Gastrocnemius medialis (tissue), 4 donors: ENCODE measurements at regions not wholly inside any gene's neighbourhood (a gene's known extent, or its start where the extent isn't known, plus 50 kb on each side); places are given as distances from the start of the nearest gene placed in this dataset.

ENCODE experiments used
- CTCF ChIP-seq, 5 experiments: fragments of 450-650 bp in 3 of 5; fragments of 200-600 bp in 2 of 5; sonication (generic) in 2 of 5; IDR thresholded peaks in 4 of 5; conservative IDR thresholded peaks in 1 of 5; 1 replicate in 4 of 5; 2 replicates in 1 of 5; pipeline ENCODE4 v1.5.1; 2016 to 2019; ENCODE audit warnings: antibody characterized with exemption in 5 of 5, mild to moderate bottlenecking in 3 of 5, moderate library complexity in 3 of 5
- POLR2A ChIP-seq, 2 donors: fragments of 450-650 bp; IDR thresholded peaks; one replicate each; pipeline ENCODE4 v1.6.1; 2017; ENCODE audit warnings: antibody characterized with exemption in 2 of 2, mild to moderate bottlenecking in 2 of 2, moderate library complexity in 2 of 2

- TF ChIP-seq CTCF (IDR thresholded peaks at IDR 0.05 in 4 of 5, conservative IDR thresholded peaks at IDR 0.05 in 1 of 5) = no peak
- no peak for TF ChIP-seq POLR2A (IDR thresholded peaks at IDR 0.05)
These were observed 69.3 kb upstream of the FN1 start for GRCh38 chr2:215505044-215505786.
